NCI-H748 (cell line): ENCODE measurements at regions not wholly inside any gene's neighbourhood (a gene's known extent, or its start where the extent isn't known, plus 50 kb on each side); places are given as distances from the start of the nearest gene placed in this dataset.
A peak's percentile ranks its signal among the peaks of the same experiment; 100 is the strongest.
"Not testable (repeated sequence)": the region's sequence is repeated elsewhere in the genome, so short reads cannot be mapped to it uniquely, and the experiment has no call there.

Experiments used
- DNase-seq: peaks from one replicate; lab custom pipeline; 2025; ENCODE audit not compliant: unreplicated experiment; lab: John Stamatoyannopoulos, UW

DNA sequence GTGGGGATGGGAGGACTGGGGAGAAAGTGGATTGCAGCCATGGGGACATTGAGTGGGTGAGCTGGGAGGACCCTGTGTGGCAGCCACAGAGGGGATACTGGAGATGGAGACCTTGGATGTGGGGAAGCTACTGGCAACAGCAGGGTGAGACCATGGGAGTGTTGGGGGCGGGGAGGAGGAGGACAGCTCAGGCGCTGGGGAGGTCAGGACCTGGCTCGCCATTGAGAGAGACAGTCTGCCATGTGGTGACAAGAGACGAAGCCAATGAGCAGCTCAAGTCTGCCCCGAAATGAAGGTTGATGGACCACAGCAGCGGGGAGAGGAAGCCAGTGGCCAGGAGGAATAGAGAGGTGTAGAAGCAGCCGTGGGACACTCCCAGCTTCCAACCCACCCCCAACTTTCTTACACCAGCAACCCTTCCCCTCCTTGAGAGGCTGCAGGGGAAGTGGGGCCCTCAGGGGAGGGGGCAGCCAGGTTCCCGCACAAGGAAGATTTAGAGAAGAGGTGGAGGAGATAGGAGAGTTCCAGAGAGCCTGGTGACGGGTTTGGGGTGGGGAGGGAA lies 118.1 kb downstream of the ASB7 start:
- no peak for DNase-seq

DNA sequence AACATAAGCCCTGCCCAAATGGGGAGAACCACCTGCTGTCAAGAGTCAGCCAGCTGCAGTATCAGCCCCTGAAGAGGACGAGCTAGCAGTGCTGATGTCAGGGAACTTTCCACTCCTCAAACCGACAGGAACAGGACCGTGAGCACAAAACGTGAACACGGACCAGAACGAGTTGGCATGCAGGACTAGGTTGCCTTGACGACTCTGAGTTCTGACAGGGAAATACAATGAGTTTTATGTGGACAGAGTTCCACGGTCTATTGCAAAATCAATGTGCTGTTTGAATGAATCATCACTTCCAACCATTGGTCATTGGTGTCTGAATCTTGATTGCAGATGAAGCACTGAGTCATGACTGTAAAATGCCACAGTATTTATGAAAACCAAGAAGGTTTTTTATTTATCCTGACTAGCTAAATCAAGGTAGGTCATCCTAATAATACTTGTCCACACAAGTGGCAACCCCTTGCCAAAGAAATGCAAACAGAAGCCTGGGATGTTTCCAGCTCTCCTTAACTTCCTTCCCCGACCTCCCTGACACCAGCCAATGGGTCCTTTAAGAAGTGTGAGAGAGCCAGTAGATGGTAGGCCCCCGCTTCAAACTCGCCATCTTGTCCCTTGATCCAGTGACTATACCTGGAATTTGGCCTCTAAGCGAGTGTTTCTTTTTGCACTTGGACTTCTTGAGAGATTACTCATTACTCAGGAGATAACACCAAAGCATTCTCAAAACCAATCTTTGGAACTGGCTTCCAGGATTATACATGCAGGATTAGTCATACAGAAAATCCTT lies 119.6 kb downstream of the ASB7 start:
- DNase-seq = peak; percentile 11

DNA sequence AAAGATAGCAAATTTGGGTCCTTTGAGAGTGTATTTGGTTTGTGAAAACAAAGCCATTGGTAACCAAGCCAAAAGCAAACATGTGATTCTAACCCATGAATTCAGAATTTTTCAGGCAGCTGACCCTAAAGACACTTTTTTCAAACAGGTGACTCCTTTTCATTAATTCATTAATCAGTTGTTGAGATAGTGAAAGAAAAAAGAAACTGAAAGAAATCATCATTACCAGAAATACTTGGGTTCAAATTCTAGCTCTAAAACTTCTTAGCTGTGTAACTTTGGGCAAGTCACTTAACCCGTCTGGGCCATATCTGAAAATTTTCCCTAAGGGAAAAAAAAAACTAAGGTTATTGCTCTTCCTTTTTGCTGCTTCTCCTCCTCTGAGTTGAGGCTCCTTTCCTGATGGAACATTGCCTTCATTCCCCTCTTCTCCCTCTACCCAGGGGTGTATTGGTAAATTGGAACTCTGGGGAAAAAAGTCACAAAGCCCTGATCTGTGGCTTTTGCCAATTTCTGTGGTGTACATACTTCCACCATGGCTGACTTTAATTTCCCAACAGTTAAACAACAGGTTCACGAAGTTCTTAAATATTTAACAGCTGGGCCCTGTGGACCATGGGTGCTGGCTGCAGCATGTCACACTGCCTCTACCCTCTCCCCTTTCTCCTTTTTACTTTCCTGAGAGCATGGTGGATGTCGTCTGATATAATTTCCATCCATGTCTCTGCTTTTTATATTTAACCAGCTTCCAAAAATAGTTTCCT lies 120.3 kb downstream of the ASB7 start:
- DNase-seq = no peak

DNA sequence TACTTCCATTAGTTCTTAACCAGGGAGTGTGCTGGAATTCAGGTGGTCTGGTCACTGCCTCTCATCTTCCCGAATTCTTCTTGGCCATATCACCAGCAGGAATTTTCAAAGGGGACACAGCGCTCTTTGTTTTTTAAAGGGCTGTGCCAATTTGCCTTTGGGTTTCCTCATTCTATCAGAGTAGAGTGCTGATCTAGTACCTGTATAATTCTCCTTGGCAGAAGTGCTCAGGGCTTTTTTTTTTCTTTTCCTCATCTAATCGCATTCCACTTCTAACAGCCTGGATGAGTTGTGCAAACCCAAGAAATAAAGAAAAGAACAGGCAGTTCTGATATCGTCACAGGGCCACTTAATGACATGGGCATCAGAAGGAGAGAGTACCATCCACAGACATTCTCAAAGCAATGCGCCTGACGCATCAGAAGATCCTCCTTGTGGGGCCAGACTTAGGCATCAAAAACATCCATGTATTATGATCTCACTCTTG lies 121.0 kb downstream of the ASB7 start:
- no peak for DNase-seq

DNA sequence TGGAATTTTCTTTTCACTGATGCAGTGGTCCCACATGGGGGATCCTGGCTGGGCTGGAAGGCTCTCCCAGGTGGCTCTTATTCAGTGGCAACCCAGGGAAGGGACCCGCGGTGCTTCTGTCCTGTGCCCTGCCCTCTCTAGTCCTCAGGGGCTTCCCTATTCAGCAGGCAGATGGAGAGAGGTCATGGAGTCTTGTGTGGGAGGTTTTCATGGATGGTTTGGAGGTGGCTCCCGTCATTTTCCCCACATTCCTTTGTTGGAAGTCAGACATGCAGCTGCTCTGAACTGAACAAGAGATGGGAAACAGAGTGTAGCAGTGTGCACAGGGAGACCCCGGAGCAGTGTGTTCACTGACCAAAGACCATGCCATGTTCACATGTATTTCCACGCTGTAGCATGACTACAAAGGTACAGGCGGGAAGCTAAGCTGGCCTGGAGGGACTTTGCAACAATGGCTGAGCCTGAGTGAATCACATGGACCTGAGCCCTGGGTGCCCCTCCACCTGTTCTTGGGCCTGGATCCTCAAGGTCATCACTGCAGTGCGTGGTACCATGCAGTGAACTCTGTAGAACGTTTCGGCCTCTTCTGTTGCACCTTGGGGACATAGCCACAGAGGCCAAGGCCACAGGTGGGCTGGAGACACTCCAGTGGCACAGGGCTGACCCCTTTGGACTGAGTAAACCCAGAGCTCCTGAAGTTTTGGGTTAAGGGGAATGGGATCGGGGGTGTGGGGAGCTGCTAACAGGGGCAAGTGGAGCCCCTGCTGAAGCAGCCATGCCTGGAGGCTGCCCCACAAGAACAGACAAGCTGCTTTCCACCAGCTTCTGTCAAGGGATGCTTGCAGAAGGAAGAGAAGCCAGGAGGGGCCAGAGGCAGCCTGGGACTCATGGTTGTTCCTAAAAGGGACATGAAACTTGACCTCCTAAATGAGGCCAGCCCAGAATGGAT lies 123.0 kb downstream of the ASB7 start:
- no peak for DNase-seq

DNA sequence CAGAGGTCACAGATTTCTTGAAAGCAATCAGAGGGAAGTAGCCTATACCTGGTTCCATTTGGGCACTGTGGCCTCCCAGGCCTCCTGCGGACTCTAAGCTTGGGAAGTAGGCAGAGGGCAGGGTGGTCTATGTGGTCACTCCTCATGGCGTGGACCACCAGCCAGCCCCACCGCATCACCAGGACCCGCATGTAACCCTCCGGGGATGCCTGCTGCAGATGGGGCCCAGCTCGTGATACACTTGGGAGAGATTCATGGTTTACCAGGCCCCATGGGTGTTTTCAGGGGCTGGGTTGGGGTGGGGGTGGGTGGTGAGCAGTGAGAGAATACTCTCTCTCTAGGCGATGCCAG lies 123.7 kb downstream of the ASB7 start:
- DNase-seq = no peak

DNA sequence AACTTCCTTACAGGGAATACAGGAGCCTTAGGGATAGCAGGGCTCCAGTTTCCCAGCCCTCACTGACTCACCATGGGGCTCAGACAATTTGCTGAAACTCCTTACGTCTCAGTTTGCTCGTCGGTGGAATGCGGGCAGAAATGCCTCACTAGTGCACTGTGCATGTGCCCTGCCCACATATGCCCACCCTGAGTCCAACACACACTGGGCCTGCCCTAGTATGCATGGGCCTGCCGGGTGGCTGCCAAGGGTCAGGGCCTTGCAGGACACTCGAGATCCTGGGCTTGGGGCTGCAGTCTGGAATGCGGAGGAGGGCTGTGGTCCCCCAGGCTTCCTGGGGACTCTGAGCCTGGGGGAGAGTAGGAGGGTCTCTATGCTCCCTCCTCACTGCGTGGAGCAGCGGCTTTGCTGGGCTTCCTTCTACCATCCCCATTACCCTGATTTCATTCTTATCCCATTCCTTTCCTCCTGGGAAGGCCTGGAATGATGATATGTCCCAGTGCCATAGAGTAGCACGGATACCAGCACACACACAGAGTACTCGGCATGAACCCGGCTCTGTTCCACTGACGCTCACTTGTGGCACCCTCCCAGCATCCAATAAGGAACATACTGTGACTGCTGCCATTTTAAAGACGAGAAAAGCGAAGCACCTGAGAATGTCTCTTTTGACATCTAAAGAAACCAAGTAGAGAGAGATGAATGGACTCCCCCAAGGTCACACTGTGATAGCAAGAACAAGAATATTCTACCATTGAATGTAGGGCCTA lies 124.2 kb downstream of the ASB7 start:
- no peak for DNase-seq

DNA sequence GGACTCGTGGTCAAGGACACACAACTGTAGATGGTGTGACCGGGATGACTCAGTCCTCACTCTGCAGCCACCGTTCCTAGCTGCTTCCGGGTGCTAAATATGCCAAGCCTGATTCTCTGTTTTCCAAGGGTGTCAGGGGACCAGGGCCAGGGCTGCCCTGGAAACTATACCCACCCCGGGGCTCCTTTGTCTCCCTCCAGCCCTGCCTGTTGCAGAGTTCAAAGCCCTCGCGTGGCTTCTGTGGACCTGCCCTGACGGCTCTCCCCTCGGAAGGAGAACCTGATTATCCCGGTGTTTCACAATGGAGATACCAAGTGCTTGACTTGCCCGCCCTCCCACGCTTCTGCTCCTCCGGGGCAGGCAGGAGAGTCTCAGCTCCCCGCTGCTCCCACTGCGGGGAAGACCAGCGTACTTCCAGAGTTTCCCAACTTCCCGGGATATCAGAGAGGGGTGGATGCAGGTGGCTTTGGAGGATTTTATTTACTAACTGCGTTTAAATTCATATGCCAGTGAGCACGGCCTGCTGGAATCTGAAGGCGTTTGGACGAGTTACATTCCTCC lies 125.0 kb downstream of the ASB7 start:
- DNase-seq = no peak

DNA sequence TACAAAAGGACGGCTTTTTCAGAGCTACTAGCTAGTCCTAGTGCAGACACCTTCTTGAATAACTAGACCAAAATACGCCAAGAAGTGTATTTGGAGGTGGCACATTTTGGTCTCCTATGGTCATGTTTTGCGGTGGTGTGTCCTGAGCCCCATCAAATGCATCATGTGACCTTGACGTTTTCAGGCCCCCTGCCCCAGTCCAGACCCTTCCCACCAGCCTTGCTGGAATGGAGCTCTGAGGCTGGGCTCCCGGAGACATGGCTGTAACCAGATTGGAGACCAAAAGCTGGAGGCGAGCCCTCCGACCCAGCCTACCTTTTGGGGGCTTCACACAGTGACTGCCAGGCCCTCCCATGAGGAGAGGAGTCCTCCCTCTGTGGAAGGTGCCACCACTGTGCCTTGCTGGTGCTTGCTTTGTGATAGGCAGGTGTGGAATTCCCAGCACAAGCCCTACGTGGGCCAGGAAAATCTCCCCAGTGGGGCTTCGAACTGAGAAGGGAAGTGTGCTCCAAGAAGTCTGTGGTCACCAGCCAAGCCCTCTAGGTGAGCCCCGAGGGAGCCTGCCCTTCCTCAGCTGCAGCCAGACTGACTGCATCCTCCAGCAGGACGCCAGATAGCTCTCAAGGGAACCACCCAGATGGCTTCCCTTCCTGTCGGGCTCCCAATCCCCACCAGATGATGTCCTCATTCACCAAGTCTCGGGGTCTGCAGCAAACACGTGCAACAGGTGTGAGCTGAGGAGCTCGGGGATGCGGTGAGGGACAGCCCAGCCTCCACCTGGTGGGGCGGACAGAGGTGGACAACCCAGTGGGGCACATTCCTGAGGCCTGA lies 126.2 kb downstream of the ASB7 start:
- no peak for DNase-seq

DNA sequence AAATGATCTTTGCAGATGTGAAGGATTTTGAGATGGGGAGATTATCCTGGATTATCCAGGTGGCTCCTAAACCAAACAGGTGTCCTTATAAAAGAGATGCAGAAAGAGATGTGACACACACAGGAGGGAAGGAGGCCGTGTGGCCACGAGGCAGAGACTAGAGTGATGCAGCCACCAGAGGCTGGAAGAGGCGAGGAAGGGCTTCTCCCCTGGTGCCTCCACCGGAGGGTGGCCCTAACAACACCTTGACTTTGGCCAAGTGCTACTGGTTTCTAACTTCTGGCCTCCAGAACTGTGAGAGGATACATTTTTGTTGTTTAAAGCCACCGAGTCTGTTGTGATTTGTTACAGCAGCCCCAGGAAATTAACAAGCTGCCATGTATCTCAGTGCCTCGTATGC lies 127.1 kb downstream of the ASB7 start:
- no peak for DNase-seq

DNA sequence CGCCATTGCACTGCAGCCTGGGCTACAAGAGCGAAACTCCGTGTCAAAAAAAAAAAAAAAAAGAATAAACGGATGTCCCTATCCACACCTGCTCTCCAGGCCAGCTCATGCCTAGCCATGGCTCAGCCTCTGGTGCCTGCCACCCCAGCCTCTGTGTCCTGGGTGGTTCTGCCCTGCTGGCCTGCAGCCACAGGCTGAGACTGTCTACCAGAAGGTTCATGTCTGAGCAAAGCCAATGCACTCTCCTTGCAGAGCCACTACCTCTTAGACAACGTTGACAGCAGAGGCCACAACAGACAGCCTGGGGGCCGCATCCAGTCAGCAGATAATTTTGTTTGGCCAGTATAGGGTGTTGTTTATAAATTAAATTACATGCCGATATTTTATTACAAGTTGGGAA lies 127.7 kb downstream of the ASB7 start:
- no peak for DNase-seq

DNA sequence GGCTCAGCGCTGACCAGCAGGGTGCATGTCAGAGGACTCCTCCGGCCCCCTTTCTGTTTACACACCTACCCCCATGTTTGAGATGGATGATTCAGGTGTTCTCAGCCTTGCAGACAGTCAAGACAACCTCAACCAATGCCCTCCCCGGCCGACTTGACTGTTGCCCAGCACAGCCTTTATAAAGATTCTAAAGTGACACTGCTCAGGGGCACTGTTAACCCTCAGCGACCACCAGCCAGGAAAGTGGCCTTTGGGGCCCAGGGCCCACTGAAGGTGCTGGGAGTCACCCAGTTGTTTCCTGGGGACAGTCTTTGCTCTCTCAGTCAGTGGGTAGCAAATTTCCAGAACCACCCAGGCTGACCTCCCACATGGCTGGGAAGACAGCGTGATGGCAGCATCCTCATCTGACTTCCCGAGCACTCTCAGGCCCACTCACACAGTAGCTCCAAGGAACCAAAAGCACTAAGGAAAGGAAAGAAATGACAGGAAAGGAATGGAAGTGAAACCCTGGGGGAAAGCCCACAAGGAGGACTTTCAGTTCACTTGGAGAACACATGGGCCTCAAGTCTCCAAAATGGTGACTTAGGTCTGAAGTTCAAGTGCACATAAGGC lies 128.4 kb downstream of the ASB7 start:
- DNase-seq = no peak

DNA sequence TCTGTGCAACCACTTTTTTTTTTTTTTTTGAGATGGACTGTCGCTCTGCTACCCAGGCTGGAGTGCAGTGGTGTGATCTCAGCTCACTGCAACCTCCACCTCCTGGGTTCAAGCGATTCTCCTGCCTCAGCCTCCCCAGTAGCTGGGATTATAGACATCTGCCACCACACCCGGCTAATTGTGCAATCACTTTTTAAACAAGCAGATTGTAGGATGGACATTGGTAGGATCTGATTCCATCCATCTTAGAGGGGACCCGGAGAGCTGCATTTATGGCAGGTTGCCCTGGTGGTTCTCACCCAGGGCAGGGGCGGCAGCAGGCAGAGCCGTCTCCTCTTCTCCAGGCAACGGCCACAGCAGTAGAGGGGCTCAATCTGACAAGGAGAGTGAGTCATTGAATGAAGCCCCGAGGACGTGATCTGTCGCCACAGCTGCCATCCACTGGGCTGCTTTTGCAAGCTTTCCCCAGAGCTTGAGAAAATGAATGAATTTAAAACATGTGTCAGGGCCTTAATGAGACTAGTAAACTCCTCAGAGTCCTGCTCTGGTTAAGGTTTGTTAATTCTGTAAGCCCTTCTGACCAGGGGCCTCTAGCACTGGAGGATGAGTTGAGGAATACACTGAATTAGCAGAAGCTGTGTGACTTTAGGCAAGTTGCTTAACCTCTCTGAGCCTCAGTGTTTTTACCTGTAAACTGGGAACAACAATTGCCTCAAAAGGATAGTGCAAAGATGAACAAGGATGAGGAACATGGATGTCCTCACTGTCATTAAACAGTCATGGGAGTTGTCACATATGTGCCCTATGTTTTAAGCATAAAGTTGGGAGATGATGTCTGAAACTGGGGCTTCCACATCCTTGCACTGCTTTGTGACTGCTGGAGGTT lies 129.1 kb downstream of the ASB7 start:
- DNase-seq = no peak

DNA sequence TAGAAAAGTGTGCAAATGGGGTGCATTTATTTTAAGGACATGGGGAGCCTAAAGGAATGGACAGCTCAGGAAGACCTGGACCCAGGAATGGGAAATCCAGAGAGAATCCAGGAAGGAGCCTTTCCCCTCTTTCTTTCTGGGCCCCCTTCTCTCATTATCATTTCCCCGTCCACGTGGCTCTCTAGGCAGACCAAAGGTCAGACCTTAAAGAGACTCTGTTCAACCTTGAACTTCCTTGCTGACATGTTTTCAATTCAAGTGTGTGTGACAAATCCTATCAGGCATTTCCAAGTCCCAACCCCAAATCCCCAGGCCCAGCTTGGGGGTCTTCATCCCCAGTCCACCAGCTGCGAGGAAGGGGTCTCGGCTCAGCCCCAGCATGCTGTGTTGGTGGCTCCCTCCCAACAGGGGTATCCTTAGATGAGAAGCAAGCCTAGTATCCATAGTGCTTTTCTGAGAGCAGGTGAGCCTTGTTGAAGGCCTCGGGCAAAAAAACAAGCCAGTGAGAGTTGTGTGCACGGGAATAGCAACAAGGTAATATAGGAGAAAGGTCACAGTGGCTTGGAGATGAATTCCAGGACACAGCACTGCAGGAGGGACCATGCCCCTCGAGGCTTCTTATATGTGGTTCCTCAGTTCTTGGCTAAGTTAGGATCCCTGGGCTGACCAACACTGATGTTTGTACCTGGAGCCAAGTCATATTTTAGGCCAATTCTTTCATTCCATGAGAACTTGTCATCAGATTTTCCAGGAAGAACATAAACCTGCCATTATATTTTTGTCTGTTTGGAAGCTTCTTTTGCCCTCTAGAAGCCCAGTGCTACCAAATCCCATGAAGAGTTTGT lies 130.0 kb downstream of the ASB7 start:
- no peak for DNase-seq

DNA sequence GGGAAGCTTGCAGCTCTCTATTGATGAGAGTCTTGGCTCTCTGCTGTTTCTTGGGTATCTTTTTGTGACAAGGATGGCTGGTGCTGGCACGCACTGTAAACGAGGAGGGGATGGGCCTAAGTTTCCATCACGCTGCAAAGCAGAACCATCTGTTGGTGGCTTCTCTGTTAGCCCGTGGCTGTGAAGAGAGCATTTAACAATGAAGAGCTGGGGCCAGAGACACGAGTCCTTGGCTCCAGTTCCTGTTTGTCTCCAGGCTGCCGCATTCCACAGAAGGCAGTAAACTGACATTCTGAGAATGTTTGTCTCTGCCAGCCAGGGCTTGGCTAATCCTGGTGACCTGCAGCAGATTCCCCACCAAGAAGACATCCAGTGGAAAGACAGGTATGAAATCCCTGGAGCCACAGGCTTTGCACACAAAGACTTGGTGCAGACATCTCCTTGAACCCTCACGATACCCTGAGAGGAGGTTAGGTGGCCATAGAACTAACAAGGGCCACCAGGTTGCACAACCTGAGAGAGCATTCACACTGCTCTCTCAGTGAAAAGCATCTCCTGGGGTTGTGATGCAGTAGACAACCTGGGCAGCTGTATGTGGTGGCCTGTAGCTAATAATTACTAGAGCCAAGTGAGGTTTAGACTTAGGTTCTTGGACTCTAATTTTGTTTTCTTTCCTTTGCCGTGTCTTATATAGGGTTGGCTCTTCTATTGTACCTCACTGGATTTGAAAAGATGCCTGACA lies 130.9 kb downstream of the ASB7 start:
- no peak for DNase-seq

DNA sequence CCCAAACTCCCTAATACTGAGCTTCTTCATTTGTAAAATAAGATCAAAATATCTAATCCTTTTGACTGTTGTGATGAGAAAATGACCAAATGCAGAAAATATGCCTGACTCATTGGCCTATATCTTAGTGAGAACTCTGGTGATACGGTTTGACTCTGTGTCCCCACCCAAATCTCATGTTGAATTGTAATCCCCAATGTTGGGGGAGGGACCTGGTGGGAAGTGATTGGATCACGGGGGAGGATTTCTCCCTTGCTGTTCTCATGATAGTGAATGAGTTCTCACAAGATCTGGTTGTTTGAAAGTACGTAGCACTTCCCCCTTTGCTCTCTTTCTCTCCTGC lies 131.4 kb downstream of the ASB7 start:
- DNase-seq = not testable (repeated sequence)
